NCI-H1436 (cell line): ENCODE measurements at regions not wholly inside any gene's neighbourhood (a gene's known extent, or its start where the extent isn't known, plus 50 kb on each side); places are given as distances from the start of the nearest gene placed in this dataset.
A peak's percentile ranks its signal among the peaks of the same experiment; 100 is the strongest.

Experiments
- DNase-seq: peaks from one replicate; lab custom pipeline; 2025; lab: John Stamatoyannopoulos, UW

DNA sequence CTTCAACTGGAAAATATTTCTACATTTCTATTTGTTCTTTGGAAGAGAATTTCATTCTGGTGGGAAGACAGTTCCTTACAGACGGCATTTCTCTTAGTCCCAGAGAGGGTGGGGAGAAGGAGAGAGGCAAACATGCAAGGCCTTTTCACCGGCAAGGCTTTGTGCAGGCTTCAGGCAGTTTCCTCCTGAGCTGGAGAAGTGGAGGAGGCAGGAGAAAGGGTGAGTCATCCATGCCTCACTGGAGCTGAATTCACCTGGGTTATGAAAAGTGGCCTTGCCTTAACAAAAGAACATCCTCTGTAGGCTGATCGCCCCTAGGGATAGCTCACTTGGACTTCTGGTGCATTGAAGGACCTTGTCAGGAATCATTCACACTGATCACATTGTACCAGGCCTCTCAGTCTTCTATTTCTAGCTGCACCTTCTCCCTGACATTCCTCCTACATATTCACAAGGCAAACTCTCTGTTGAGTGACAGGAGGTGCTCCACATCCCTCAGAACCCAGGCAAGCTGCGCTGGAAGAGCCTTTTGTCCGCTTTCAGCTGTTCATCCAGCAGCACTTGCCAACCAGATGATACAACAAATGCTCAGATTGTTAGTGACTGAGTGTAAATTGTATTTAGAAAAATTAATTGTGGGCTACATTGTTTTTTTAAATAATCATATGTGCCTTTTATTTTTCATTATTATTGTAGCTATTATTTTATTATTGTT, 796.1 kb downstream of the DCDC2C start:
- DNase-seq: no peak

DNA sequence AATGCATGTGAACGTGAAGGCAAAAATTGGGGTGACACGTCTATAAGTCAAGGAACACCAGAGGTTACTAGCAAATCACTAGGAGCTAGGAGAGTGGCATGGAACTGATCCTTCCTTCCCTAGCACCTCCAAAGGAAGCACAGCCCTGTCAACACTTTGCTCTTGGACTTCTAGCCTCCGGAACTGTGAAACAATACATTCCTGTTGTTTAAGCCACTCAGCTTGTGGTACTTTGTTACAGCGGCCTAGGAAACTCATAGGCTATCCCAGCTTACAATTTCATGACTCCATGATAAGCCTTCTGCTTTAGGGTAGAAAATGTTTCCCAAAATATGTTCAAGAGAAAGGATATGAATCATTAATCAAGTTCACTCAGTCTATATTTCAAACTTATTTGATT, 798.1 kb downstream of the DCDC2C start:
- DNase-seq: no peak

DNA sequence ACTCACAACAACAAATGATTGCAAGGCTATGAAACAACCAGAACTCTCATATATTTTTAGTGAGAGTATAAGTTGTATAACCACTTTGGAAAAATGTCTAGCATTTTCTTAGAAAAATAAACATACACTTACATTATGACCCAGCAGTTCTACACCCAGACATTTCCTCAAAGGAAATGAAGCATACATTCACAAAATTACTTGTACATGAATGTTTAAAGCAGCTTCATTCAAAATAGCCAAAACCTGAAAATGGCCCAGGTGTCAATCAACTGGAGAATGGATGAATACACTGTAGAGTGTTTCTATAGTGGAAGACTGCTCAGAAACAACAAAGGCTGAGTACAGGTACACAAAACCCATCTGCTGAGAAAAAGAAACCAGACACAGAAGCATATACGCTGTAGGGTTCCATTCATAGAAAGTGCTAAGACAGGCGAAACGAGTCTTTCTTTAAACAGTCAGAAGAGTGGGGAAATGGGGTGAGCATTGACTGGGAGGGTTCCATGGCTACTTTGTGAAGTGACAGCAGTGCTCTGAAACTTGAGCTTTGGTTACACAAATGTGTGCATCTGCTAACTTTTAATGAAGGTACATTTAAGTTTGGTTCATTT, 799.0 kb downstream of the DCDC2C start:
- no peak for DNase-seq

DNA sequence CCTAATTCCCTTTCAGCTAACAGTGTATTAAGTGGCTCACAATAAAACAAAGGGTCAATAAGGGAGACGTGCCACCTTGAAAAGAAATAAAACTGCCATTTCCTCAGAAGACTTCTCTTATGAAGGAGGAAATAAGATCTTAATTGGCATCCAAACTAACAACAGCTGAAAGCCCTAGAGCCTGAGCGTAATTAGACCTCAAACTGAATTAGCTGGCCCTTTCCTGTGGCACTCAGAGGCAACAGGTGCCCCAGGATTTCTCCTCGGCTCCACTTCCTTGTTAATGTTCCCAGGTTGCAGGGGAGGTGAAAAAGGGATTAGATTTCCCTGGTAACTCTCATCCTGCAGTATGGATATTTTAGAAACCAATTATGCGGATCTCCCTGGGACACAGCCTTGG, 804.3 kb downstream of the DCDC2C start:
- peak; percentile 90 for DNase-seq

DNA sequence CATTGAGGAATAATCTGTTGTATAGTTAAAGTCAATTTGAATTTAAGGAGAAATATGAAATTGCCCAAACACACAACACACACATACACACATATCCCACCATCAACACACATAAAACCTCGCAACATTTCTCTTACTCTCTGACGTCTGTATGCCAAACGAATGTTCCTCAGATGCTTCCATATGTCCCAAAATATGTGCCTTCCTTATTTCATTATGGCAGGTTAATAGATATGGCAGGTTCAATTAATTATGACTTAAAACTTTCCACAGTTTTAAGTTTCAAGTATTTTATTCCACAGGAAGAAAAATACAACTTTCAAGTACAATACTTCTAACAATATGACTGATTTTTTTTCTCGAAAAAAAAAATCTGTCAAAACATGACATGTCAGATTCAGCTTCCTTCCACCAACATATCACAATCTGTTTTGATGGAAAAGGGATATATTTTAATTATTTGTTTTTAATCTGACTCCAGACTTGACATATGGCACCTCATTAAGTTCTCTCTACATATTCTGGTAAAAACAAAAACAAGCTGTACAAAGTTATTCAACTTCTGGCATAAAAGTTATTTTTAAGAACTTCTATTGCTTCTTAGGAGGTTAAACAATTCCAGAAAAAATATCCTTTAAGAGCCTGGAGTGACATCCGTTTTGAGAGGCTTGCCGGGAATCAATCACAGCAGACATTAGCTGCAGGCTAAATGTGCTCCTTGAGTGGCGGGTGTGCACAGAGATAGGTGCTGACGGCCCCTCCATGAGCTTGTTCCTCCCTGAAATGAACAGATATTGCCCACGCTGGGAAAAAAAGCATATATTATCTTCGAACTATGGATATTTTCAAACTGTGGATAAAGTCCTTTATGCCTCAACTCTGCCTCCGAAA, 812.7 kb downstream of the DCDC2C start:
- DNase-seq: no peak

DNA sequence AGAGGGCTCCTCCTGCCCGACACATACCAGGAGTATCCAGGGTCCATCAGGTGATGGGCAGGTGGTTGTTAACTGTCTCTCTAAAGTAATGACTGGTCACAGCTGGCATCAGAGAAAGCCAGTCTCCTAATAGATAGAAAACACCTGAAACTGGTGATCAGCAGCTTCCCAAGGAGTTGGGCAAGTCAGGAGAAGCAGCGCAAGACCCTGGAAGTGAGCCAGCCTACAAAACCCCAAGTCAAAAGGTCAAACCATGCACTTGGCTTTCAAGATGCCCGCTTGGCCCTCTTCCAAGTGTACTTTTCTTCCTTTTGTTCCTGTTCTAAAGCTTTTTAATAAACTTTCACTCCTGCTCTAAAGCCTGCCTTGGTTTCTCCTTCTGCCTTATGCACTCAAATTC, 815.2 kb downstream of the DCDC2C start:
- no peak for DNase-seq

DNA sequence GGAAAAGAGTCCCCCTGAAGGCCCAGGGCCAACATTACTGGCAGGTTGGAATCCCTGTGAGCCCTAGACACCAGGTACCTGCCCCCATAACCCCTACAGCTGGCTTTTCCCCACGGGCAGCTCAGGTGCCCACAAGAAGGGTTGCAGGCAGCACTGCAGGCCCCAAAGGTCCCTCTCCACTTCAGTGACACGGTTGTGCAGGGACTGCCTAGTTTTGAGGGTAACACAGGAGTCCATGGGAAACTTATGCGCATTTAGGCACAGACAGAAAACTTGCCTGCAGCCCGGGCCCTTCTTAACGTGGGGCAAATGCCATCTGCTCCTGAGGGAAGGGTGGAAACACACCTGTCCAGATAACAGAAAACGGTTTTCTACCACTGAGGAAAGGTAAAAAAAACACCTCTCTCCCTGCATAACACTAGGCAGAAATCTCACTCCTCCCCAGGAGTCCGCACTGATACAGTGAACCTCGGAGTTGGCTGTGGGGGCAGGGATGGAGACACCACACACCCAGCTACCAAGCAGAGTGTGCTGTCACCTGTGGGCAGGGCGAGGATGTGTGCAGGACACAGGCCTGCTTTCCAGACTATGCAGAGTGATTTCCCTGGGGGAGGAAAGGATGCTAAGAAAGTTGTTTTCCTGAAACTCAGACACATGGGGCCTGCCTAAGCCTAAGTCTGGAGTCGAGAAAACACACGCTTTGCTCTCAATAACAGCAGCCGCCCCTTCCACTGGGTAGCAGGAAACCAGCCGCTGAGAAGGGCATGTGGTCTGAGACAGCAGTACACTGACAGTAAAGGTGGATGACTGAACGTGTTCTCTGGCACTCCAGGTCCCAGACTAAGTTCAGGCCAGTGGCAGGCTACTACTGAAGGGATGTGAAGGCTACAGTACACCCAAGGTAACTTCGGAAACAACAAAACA, 819.4 kb downstream of the DCDC2C start:
- DNase-seq: no peak

DNA sequence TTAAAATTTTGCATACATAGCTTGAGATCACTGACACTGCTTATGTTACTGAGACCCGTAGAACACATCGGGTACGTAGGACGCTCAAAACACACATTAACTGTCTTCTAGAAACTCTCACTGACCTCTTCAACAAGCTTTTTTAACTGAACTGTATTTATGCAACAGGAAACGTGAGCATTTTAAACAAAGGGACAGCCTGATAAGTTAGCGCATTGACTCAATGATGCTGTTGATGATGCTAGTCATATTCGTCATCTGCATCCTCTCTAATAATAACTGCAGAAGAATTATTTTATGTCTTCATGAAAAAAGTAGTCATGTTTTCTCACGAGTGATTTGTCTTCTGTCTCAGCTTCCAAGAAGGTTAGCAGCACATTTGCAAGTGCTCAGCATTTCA, 824.0 kb downstream of the DCDC2C start:
- DNase-seq: no peak

DNA sequence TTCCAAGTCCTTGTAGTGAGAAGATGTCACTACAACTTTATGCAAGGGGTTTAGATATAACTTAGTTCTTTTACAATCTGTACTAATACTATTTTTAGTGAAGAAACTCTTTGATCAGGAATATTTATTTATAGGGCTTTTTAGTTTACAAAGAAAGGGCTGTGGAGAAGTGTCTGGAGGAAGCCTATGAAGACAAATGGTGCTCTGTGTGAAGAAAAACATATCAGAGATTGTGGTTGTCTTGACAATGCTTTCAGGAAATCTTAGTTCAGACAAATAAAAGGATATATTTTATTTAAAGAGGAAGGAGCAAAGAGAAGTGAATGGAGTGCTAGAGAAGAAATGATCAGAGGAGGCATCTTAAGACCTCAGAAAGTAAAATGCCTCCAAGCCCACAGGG, 824.9 kb downstream of the DCDC2C start:
- DNase-seq: no peak

DNA sequence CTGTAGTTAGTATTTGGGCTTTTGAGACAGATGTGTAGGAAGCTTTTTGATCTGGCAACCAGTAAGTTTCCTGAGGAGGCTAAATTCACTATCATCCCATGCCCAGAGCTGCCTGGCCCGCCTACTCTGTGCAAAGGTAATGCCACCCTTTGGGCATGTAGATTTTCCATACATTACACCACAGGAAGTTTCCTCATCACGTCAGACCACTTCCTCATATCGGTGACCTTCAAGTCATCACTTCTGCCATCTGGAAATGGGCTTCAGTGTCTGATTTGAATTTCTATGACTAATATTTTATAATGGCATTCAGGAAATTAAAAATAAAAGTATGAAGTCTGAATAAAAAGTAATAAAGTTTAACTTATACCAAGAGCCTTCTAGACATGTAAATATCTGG, 825.4 kb downstream of the DCDC2C start:
- DNase-seq: no peak

DNA sequence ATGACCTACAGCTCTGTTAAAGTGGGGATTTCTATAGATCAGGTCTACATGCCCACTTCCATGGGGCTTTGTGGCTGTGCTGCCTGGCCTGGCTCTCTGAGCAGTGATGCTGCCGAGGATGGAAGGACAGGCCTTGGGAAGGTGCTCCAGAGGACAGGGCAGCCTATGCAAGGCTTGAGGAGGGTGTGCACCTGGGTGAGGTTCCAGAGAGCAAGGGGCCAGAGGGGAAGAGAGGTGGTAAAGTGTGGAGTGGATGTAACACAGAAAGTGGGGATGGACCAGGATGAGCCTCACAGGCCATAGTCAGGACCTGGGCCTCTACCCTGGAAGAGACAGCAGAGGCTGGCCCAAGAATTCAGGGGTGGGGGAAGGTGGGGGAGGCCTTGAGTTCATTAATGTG, 826.4 kb downstream of the DCDC2C start:
- DNase-seq: no peak

DNA sequence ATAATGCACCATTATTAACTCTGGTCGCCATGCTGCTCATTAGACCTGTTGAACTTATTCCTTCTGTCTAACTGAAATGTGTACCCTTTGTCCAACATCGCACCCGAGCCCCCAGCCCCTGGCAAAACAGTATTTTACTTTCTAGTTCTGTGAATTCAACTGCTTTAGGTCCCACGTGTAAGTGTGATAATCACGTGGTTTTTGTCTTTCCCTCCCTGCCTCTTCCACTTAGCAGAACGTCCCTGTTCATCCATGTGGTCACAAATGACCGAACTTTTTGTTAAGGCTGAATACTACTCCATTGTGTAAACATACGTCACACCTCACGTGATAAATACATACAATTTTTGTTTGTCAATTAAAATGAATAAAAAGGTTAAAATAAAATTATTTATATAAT, 826.9 kb downstream of the DCDC2C start:
- DNase-seq: no peak

DNA sequence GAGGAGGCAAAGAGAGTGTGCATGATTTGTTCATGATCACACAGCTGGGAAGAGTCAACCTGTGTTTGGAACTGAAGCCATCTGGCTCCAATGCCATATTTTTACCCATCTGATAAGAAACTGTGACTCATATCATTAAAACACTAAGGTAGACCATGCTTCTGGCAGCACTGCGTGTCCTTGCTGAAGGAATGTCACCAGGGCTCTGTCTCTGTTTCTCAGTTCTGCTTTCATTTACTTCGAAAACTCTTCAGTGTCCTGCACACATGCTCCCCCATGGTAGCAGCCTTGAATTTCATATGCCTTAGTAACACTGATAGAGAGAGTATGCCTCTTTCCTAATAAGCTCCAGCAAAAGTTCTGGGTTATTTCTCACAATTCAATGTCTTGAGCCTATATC, 830.4 kb downstream of the DCDC2C start:
- DNase-seq: no peak

DNA sequence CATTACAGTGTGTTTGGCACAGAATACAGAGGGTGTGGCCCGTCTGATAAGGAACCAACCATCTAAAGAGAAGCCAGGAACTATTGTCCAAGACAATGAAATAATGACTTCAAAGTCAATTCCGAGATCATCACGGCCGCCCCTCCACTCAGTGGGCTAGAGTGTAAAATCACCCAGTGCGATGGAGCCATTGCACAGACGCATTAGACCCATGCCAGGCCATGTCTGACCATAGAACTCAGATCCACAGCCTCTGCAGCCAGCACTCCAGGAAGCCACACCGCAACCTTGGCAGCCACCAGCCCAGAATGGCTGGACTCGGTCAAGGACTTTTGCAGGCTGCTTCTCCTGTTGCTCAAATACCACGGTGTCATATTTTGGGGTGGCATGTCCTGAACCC, 835.7 kb downstream of the DCDC2C start:
- no peak for DNase-seq

DNA sequence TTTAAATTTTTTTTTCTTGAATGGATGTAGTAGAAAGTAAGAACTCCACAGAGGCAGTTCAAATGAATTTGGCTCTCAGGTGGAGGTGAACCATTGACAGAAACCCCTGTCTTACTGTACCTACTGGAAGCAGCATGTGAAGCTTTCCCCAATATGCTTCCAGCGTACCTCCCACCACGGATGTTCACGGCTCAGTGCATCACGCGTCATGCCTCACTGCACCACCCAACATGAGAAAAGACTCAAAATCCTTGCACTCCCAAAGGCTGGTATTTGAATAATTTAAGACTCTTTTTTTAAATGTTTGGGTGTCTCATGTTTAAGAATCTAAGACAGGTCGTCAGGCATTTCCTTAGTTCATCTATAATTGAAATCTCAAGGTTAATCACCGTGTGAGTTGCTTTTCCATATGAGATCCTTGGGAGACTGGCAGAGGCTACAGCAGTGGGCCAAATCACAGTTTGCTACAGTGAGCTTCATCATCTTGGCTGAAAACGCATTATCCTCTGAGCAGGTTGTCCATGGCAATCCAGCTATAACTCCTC, 846.4 kb downstream of the DCDC2C start:
- no peak for DNase-seq

DNA sequence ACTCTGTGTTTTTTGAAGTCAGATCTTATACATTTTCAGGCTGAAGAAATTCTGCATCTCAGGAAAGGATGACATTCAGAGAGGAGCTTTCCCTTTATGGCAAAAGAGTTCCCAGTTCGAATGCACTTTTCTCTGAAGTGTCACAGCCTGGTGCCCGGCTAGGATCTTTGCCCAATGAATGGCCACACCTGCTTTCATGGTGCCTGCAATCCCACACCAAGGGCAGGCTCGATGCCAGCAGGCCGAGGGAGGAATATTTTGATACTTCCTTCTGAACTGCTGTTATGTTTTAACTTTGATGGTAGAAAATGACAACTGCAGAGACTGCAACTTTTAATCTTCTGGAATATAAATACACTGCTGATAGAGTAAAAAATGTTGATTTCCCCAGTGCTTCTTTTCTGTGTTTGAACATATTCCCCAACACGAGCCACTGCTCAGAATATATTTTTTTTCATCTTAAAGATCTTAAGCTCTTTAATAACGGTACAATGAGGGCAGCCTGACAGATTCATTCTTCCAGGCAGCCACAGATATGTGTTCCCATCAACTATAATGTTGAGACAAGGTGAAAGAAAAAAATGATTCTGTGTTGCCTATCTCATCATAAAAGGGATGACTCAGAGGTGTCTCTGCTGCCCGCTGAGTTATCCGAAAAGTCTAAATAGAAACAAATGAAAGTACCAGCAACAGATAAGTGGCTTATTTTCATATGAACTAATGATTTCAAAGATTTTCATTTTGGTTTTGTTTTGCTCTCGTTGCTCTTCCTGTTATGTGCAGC, 848.5 kb downstream of the DCDC2C start:
- DNase-seq: no peak

DNA sequence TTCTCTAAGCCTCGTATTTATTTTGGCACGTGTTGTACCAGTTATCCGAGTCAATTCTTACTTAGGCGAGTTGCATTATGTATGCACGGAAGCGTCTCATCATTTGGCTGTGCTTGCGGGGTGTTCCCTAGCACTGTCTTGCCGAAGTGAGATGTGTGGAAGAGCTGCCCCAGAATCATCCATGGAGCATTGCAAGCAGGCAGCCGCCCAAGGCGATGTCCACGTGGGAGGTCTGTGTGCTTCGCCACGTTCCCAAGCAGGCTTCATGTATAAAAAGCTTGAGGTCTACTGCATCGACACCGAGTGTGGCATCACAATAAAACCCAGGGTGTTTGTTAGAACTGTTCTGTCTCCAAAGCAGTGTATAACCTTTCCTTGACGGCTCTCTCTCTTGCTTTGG, 849.9 kb downstream of the DCDC2C start:
- no peak for DNase-seq

DNA sequence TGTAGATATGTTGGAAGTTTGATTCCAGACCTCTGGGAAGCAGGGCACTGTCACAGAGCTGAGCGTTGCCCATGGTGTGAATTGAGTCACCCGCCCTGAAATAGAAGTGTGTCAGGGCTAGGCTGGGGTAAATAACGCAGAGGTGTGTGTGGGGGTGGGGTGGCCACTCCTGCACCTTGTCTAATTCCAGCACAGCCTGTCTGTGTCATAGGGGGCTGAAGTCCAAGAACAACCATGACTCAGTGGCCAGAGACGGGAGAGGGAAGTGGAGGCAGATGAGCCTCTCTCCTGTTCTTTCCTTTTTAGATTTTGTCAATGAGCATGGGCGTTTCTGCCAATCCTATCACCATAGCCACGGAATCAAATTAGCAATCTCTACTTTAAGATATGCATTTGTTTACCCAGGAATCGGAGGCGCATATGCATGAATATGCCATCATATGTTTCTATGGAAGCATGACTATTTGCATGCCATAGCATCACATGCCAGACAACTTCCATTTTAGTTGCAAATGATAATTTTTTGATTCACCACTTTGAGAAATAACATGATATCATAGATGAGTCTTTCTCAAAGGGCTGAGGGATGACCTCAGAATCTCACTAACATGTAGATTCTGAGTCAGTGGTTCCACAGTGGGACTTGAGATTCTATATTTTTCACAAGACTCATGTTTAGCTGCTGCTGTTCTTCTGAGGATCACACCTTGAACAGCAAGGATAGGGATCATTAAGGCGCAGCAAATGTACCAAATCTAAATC, 852.9 kb downstream of the DCDC2C start:
- no peak for DNase-seq

DNA sequence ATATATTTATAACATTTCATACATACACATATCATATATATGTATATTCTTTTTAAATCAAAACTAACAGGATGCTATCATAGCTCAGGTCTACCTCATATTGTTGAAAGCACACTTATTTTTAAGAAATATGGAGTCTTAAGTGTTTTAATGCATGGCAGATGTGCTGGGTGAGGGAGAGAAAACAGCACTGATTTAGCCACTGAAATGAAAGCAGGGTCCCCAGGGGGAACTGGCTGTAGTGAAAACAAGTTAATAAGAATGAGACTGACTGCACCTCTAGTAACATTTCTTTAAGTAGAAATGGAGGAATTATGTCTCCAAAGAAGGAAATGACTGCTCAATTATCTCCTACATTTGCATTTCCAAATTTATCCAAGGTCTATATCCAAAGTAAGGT, 857.8 kb downstream of the DCDC2C start:
- no peak for DNase-seq

DNA sequence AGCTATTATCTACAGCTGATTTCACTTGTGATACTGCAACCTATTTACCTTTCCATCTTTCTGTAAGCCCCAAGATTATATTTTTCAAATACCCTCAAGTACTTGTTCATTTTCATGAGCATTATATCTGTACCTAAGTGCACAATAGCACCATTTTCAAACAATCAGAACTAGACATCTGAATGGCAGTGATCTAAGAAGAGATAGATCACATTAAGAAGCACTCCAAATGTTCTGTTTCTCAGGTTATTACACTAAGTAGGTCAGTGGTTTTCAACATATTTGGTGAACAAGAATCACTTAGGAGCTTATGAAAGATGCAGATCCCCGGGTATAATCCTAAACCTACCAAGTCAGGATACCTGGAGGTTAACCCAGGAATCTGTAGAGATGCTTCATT, 872.7 kb downstream of the DCDC2C start:
- peak; percentile 70 for DNase-seq
